Heart left ventricle (tissue), 13 donors: ENCODE measurements at regions not wholly inside any gene's neighbourhood (a gene's known extent, or its start where the extent isn't known, plus 50 kb on each side); places are given as distances from the start of the nearest gene placed in this dataset.

Source experiments
- POLR2A ChIP-seq, 2 donors: fragments of 450-650 bp; IDR thresholded peaks; one replicate each; pipeline ENCODE4 v1.6.1; 2017; ENCODE audit warnings: antibody characterized with exemption in 2 of 2, mild to moderate bottlenecking in 2 of 2, moderate library complexity in 2 of 2
- TF ChIP-seq, protein P1 (sequence below), 12 donors: fragments of 200-600 bp; sonication (generic) in 4 of 12; IDR thresholded peaks; one replicate each; pipeline versions ENCODE4 v1.5.0 to v1.8.0; 2018 to 2022; ENCODE audit warnings: antibody characterized with exemption in 12 of 12, mild to moderate bottlenecking in 5 of 12
- donor health status: ischemic (EF 13 %, LVEDD 7.1; RV severe dilation, severe dysfunction).
- donor health status: DM: no; HTN: yes; CAD: no.
- donor health status: DM: no; HTN: no; CAD: no.
- donor health status: ischemic (EF 25% LVEDD 6.9; RV normal size, moderate dysfunction).
- donor health status: ischemic (EF 25% LVEDD 5.7; RV mildly dilated, moderate dysfunction).
- donor health status: ischemic (EF 35%, LVEDD 5.7; RV mildly dilated, moderate dysfunction).
- donor health status: nonischemic (EF 11% LVEDD 7.7; RV severe dilation, severe dysfunction).
- donor health status: DM: yes; HTN: yes; CAD: no.
- donor health status: PGD.
- donor health status: ischemic (EF 29% LVEDD 5.4; RV normal size, mild dysfunction).
- donor health status: nonischemic (EF 23%, LVEDD 6.1; RV moderate dilation, normal function).

DNA sequence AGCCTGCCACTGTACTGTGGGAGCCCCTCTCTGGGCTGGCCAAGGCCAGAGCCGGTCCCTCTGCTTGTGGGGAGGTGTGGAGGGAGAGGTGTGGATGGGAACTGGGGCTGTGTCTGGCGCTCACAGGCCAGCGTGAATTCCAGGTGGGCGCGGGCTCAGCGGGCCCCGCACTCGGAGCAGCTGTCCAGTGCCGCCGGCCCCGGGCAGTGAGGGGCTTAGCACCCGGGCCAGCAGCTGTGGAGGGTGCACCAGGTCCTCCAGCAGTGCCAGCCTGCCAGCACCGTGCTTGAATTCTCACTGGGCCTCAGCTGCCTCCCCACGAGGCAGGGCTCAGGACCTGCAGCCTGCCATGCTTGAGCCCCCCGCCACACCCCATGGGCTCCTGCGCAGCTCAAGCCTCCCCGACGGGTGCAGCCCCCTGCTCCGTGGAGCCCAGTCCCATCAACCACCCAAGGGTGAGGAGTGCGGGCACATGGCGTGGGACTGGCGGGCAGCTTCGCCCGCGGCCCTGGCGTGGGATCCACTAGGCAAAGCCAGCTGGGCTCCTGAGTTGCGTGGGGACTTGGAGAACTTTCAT, 69.5 kb upstream of the ABCA12 start:
- TF ChIP-seq, protein P1, sequence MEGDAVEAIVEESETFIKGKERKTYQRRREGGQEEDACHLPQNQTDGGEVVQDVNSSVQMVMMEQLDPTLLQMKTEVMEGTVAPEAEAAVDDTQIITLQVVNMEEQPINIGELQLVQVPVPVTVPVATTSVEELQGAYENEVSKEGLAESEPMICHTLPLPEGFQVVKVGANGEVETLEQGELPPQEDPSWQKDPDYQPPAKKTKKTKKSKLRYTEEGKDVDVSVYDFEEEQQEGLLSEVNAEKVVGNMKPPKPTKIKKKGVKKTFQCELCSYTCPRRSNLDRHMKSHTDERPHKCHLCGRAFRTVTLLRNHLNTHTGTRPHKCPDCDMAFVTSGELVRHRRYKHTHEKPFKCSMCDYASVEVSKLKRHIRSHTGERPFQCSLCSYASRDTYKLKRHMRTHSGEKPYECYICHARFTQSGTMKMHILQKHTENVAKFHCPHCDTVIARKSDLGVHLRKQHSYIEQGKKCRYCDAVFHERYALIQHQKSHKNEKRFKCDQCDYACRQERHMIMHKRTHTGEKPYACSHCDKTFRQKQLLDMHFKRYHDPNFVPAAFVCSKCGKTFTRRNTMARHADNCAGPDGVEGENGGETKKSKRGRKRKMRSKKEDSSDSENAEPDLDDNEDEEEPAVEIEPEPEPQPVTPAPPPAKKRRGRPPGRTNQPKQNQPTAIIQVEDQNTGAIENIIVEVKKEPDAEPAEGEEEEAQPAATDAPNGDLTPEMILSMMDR (IDR thresholded peaks at IDR 0.05) = no peak
- TF ChIP-seq POLR2A (IDR thresholded peaks at IDR 0.05) = no peak
